ENCODE measurements at regions not wholly inside any gene's neighbourhood (a gene's known extent, or its start where the extent isn't known, plus 50 kb on each side); places are given as distances from the start of the nearest gene placed in this dataset.
A peak's percentile ranks its signal among the peaks of the same experiment; 100 is the strongest.

DNA sequence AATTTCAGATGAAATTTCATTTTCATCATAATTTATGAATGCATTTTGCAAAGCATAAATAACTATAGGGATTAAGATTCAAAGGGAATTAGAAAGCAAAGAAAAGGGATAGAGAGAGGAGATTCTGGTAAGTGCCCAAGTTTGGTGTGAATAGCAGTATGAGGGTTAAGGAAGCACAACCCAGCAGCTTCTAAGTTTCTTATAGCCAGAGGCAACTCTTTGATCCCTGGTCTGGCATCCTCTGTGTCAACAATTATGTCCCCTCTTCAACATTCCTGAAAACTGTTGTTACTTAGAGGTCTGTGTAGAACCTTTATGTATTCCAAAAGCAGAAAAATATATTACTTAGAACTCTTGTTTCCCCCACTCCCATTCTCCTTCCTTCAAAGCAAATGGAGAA, 171.6 kb upstream of the SATB2 start:
- no peak for TF ChIP-seq CTCF (IDR thresholded peaks at IDR 0.05; ENCODE audit: unreplicated experiment)
- Mint-ChIP-seq H3K4me1 (ENCODE audit: low read depth, unreplicated experiment) (no peaks in the 10 kb centered on the region), H3K9me3 (ENCODE audit: low read depth, unreplicated experiment) (no peaks in the 10 kb centered on the region), H3K4me3 (ENCODE audit: low read depth, unreplicated experiment) (no peak overlapping the region), H3K27ac (ENCODE audit: unreplicated experiment) (no peak overlapping the region), H3K27me3 (ENCODE audit: unreplicated experiment) (peaks cover 22% of the 10 kb centered on the region), H3K36me3 (ENCODE audit: insufficient read depth, unreplicated experiment) (no peaks in the 10 kb centered on the region)
- CTCF ChIA-PET, result no interaction called here
- intact Hi-C loops (cut with micrococcal nuclease; ENCODE audit: unreplicated experiment), result no loop called here
- no TSS peak for BruUV-seq (replicated peaks)
- no peak for DNase-seq

- no peak for DNase-seq
- H3K9me3 Mint-ChIP-seq (ENCODE audit: low read depth, unreplicated experiment), result no peaks in the 10 kb centered on the region
- CTCF ChIA-PET, result no interaction called here
- H3K27ac Mint-ChIP-seq (ENCODE audit: unreplicated experiment), result no peak overlapping the region
- TF ChIP-seq CTCF (IDR thresholded peaks at IDR 0.05; ENCODE audit: unreplicated experiment), result no peak
- BruUV-seq (replicated peaks), result no TSS peak
- intact Hi-C loops (cut with micrococcal nuclease; ENCODE audit: unreplicated experiment), result no loop called here
- H3K4me1 Mint-ChIP-seq (ENCODE audit: low read depth, unreplicated experiment), result no peaks in the 10 kb centered on the region
- H3K27me3 Mint-ChIP-seq (ENCODE audit: unreplicated experiment), result peaks cover 22% of the 10 kb centered on the region
- no peaks in the 10 kb centered on the region for H3K36me3 Mint-ChIP-seq (ENCODE audit: insufficient read depth, unreplicated experiment)
- H3K4me3 Mint-ChIP-seq (ENCODE audit: low read depth, unreplicated experiment), result no peak overlapping the region
These were observed 169.7 kb upstream of the SATB2 start for GRCh38 chr2:199627417-199627816.

DNA sequence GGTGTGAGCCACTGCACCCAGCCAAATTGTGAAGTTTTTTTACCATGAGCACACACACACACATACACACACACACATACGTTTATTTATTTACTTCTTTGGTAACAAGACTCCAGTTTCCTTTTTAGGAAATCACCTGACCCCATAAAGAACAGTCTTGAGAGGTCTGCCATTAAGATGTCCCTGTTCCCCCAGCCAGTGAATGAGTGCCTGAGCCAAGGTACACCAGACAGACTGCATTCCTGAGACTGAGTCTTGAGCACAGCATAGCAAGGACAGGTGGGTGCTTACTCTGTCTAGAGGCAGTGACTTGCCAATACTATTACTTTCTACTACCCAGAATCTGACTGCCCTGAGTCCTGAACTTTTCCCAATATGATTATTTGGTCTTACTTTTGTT, 167.2 kb upstream of the SATB2 start:
- no peak overlapping the region for H3K27ac Mint-ChIP-seq (ENCODE audit: unreplicated experiment)
- BruUV-seq (replicated peaks), result no TSS peak
- no peak for TF ChIP-seq CTCF (IDR thresholded peaks at IDR 0.05; ENCODE audit: unreplicated experiment)
- CTCF ChIA-PET, result no interaction called here
- H3K4me1 Mint-ChIP-seq (ENCODE audit: low read depth, unreplicated experiment), result no peaks in the 10 kb centered on the region
- no peak overlapping the region for H3K4me3 Mint-ChIP-seq (ENCODE audit: low read depth, unreplicated experiment)
- no peaks in the 10 kb centered on the region for H3K9me3 Mint-ChIP-seq (ENCODE audit: low read depth, unreplicated experiment)
- intact Hi-C loops (cut with micrococcal nuclease; ENCODE audit: unreplicated experiment), result no loop called here
- peak; percentile 48 for DNase-seq
- peaks cover 29% of the 10 kb centered on the region for H3K27me3 Mint-ChIP-seq (ENCODE audit: unreplicated experiment)
- no peaks in the 10 kb centered on the region for H3K36me3 Mint-ChIP-seq (ENCODE audit: insufficient read depth, unreplicated experiment)

- Mint-ChIP-seq H3K4me3 (ENCODE audit: low read depth, unreplicated experiment) (no peak overlapping the region), H3K9me3 (ENCODE audit: low read depth, unreplicated experiment) (no peaks in the 10 kb centered on the region), H3K36me3 (ENCODE audit: insufficient read depth, unreplicated experiment) (no peaks in the 10 kb centered on the region), H3K4me1 (ENCODE audit: low read depth, unreplicated experiment) (no peaks in the 10 kb centered on the region), H3K27ac (ENCODE audit: unreplicated experiment) (no peak overlapping the region), H3K27me3 (ENCODE audit: unreplicated experiment) (peaks cover 13% of the 10 kb centered on the region)
- TF ChIP-seq CTCF (IDR thresholded peaks at IDR 0.05; ENCODE audit: unreplicated experiment), result no peak
- CTCF ChIA-PET, result interaction anchor here (1.2 kb wide), 1 partner anchor 18 kb away, joined by 4 read pairs; no protein-coding TSS in a partner anchor
- intact Hi-C loops (cut with micrococcal nuclease; ENCODE audit: unreplicated experiment), result no loop called here
- no TSS peak for BruUV-seq (replicated peaks)
- DNase-seq, result no peak
These were observed 154.9 kb upstream of the SATB2 start for GRCh38 chr2:199612509-199613130.

Data from Calu3 (cell line).